Muscle layer of colon (tissue), 2 donors: ENCODE measurements at regions not wholly inside any gene's neighbourhood (a gene's known extent, or its start where the extent isn't known, plus 50 kb on each side); places are given as distances from the start of the nearest gene placed in this dataset.
"Not testable (repeated sequence)": the region's sequence is repeated elsewhere in the genome, so short reads cannot be mapped to it uniquely, and the experiment has no call there.

ENCODE experiments used
- H3K27ac ChIP-seq: one replicate; pipeline ENCODE4 v1.7.0; 2013; ENCODE audit warnings: low read depth, mild to moderate bottlenecking, low read length, moderate library complexity
- H3K27me3 ChIP-seq, 2 donors: one replicate each; pipeline ENCODE4 v1.7.0; 2013; ENCODE audit warnings: low read length in 2 of 2, mild to moderate bottlenecking in 2 of 2; ENCODE audit not compliant: insufficient read depth in 2 of 2, control insufficient read depth in 1 of 2
- H3K36me3 ChIP-seq: one replicate; pipeline ENCODE4 v1.7.0; 2013; ENCODE audit warnings: mild to moderate bottlenecking, low read length; ENCODE audit not compliant: insufficient read depth
- H3K4me1 ChIP-seq: one replicate; pipeline ENCODE4 v1.7.0; 2013; ENCODE audit warnings: mild to moderate bottlenecking, low read length; ENCODE audit not compliant: insufficient read depth
- H3K4me3 ChIP-seq, 2 donors: one replicate each; pipeline ENCODE4 v1.7.0; 2013; ENCODE audit warnings: low read length in 2 of 2, low read depth in 1 of 2, mild to moderate bottlenecking in 1 of 2, moderate library complexity in 1 of 2
- H3K9ac ChIP-seq: one replicate; pipeline ENCODE4 v1.7.0; 2013; ENCODE audit warnings: low read length
- H3K9me3 ChIP-seq: one replicate; pipeline ENCODE4 v1.7.0; 2013; ENCODE audit warnings: mild to moderate bottlenecking, low read length
- donor health status: abdominal sarcoma.
- donor health status: Adenocarcinoma of cecum.

DNA sequence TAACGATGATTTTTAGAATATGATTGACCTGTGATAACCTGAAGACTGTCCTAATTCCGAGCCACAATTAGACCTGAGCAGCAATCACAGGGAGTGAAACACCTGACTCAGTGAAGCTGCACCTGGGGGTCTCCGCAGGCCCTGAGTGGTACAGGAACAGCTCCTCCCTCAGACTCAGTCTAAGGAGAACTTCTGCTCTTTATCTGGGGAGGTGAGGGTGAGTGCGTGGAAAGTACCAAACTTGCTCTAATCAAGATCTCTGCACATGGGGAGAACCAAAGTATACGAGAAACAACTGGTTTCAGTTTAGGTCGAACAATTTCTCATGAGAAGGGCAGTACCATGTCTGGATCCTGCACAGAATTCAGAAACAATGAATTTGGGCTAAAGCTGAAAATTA lies 555.3 kb downstream of the TMEM121 start:
- not testable (repeated sequence) for H3K27ac ChIP-seq, H3K9ac ChIP-seq, H3K36me3 ChIP-seq, H3K4me3 ChIP-seq, H3K27me3 ChIP-seq, H3K4me1 ChIP-seq, H3K9me3 ChIP-seq

DNA sequence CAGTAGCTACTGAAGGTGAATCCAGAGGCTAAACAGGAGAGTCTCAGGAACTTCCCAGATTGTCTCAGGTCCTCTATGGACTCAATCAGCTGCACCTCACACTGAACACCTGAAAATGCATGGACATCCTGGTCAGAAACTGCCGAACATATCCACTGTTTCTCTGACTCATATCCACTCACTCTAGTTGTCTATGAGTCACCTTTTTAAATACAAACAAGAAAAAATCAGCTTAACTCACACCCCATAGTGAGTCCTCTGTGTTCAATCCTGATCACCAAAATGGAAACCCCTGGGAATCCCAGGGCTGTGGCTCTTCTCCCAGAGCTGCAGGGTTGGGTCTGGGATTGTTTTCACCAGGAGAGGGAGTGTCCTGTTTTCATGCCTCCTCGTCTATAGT lies 556.7 kb downstream of the TMEM121 start:
- Histone ChIP-seq H3K4me3 (no peak overlapping the region), H3K36me3 (no peaks in the 10 kb centered on the region)

DNA sequence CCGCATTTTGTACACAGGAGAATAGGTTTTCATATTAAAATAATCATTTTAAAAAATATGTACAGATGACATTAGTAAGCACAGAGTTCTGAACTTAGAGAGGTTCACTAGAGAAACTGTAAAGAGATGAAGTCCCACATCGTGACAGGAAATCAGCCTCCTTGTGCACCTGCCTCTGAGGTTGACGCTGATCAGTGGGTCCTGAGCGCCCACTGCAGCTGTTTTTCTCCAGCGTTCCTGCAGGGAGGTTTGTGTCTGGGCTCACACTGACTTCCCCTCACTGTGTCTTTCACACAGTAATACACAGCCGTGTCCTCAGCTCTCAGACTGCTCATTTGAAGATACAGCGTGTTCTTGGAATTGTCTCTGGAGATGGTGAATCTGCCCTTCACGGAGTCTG lies 561.5 kb downstream of the TMEM121 start:
- Histone ChIP-seq H3K27me3 (no peaks in the 10 kb centered on the region), H3K9me3 (no peaks in the 10 kb centered on the region), H3K4me3 (no peak overlapping the region), H3K9ac (no peak overlapping the region), H3K4me1 (no peaks in the 10 kb centered on the region), H3K27ac (no peak overlapping the region), H3K36me3 (no peaks in the 10 kb centered on the region)

More for the DNA sequence above, 556.7 kb downstream of the TMEM121 start:
- Histone ChIP-seq H3K27ac (no peak overlapping the region), H3K4me1 (no peaks in the 10 kb centered on the region), H3K27me3 (no peaks in the 10 kb centered on the region), H3K9ac (no peak overlapping the region), H3K9me3 (no peaks in the 10 kb centered on the region)

DNA sequence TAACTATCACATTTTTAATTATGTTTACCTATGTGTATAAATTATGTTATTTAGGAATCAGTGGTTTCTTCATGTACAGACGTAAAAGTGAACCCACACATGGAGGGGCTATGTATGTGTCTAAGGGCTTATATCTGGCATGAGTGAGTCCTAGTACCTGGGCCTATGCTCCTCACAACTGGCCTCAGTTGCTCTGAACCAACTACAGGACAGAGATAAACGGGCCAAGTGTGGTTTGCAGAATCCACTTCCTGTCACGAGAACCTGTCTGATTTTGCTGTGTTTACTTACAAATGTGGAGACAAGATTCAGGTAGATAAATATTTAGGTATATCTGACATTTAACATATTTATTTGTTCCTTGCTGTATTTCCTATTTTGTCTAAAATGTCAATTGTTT lies 562.5 kb downstream of the TMEM121 start:
- not testable (repeated sequence) for H3K27me3 ChIP-seq

DNA sequence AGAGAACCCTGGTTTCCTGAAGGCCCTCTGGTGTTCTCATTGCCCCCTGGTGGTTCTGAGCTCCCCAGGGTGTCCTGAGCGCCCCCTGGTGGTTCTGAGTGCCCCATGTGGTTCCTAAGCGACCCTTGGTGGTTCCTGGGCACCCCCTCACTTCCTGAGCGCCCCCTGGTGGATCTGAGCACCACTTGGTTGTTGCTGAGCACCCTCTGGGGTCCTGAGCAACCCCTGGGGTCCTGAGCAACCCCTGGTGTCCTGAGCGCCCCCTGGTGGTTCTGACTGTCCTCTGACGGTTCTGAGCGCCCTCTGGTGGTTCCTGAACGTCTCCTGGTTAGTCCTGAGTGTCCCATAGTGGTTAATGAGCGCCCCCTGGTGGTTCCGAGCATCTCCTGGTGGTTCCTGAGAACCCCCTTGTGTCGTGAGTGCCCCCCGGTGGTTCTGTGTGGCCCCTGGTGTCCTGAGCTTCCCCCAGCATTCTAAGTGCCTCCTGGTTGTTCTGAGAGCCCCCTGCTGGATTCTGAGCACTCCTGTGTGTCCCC lies 568.3 kb downstream of the TMEM121 start:
- Histone ChIP-seq H3K36me3 (no peaks in the 10 kb centered on the region), H3K4me1 (no peaks in the 10 kb centered on the region), H3K9me3 (no peaks in the 10 kb centered on the region), H3K9ac (no peak overlapping the region), H3K4me3 (no peak overlapping the region), H3K27ac (no peak overlapping the region), H3K27me3 (no peaks in the 10 kb centered on the region)

More for the DNA sequence above, 562.5 kb downstream of the TMEM121 start:
- H3K9me3 ChIP-seq, H3K4me3 ChIP-seq, H3K36me3 ChIP-seq, H3K27ac ChIP-seq, H3K9ac ChIP-seq, H3K4me1 ChIP-seq: not testable (repeated sequence)

DNA sequence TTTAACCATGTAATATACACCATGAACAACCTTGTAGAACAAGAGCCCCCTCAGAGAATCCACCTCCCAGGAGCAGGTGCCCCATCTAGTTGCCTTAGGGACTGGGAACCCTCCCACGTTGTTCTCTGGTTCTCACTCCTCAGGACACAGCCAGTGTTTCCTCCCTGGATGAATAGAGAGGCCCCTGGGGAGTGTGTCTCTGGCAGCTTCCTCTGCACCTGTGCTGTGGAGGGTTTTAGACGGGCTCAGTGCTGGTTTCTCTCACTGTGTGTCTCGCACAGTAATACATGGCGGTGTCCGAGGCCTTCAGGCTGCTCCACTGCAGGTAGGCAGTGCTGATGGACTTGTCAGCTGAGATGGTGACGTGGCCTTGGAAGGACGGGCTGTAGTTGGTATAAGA lies 581.3 kb downstream of the TMEM121 start:
- no peaks in the 10 kb centered on the region for H3K27me3 ChIP-seq
- H3K27ac ChIP-seq, result no peak overlapping the region
- H3K4me3 ChIP-seq, result no peak overlapping the region
- H3K4me1 ChIP-seq, result no peaks in the 10 kb centered on the region
- no peak overlapping the region for H3K9ac ChIP-seq
- no peaks in the 10 kb centered on the region for H3K9me3 ChIP-seq
- H3K36me3 ChIP-seq, result no peaks in the 10 kb centered on the region

DNA sequence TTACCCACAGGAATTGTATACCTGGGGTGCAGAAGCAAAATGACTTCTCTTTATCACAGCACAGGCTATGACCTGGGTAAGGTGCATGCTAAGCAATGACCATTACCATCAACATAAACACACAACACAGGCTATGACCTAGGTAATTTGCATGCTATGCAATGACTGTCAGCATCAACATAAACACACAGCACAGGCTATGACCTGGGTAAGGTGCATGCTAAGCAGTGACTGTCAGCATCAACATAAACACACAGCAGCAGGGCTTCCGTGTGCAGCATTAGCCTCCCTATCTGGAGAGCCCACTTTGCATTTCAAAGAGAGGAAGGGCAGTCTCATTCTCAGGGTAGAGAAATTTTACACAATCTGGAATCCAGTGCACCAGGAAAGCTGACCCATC lies 583.0 kb downstream of the TMEM121 start:
- no peak overlapping the region for H3K27ac ChIP-seq
- no peak overlapping the region for H3K9ac ChIP-seq
- H3K27me3 ChIP-seq, result no peaks in the 10 kb centered on the region
- H3K9me3 ChIP-seq, result no peaks in the 10 kb centered on the region
- no peaks in the 10 kb centered on the region for H3K4me1 ChIP-seq
- no peaks in the 10 kb centered on the region for H3K36me3 ChIP-seq
- H3K4me3 ChIP-seq, result no peak overlapping the region

DNA sequence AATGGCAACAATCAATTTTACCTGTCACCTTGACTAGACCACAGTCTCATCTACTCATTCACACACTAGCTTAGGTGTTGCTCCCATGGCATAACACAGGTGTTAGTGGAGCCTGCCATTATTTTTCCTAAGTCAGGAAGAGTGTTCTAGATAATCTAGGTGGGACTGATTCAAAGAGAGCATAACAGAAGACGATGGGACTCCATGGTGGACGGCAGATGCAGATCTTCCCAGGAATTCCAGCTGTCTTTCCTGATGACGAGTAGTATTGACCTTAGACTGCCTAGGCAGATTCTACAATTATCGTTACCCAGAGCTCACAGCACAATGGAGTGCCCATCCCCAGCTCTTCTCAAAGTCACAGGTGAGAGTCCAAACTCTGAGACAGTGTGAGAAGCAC lies 589.0 kb downstream of the TMEM121 start:
- H3K4me1 ChIP-seq, result no peaks in the 10 kb centered on the region
- no peak overlapping the region for H3K9ac ChIP-seq
- no peaks in the 10 kb centered on the region for H3K36me3 ChIP-seq
- H3K9me3 ChIP-seq, result no peaks in the 10 kb centered on the region
- H3K4me3 ChIP-seq, result no peak overlapping the region
- H3K27me3 ChIP-seq, result peaks cover 0 to 10% of the 10 kb centered on the region in 2 donors
- no peak overlapping the region for H3K27ac ChIP-seq

DNA sequence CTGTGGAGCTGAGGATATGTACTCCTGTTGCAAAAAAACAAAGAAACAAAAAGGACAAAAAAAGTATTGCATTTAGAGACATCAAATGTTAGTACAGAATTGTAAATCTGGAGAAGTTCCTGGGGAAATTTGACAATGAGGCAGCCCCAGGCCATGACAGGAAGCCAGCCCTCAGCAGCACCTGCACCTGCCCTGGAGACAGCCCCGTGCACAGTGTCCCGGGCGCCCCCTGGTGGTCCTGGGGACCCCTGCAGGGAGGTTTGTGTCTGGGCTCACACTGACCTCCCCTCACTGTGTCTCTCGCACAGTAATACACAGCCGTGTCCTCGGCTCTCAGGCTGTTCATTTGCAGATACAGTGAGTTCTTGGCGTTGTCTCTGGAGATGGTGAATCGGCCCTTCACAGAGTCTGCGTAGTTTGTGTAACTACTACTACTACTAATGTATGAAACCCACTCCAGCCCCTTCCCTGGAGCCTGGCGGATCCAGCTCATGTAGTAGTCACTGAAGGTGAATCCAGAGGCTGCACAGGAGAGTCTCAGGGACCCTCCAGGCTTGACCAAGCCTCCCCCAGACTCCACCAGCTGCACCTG lies 590.1 kb downstream of the TMEM121 start:
- not testable (repeated sequence) for H3K9me3 ChIP-seq, H3K27ac ChIP-seq, H3K4me3 ChIP-seq, H3K36me3 ChIP-seq, H3K4me1 ChIP-seq, H3K27me3 ChIP-seq, H3K9ac ChIP-seq

DNA sequence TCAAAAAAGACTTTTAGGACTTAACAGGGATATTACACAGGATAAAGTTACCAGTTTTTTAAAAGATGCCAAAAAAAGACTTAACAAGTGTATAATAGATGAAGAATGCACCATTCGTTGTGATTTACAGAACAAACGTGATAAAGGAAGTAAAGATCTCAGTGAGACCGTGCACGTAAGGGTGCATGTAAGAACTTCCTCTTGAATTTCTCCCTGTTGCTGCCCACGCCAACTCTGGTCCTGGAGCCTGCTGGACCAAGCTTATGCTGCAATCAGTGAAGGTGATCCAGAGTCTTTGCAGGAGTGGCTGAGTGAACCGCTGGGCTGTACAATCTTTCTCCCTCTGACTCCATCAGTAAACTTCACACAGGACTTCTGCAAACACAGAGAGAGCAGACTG lies 593.7 kb downstream of the TMEM121 start:
- no peak overlapping the region for H3K9ac ChIP-seq
- no peaks in the 10 kb centered on the region for H3K4me1 ChIP-seq
- H3K4me3 ChIP-seq, result no peak overlapping the region
- H3K36me3 ChIP-seq, result no peaks in the 10 kb centered on the region
- H3K27ac ChIP-seq, result no peak overlapping the region
- H3K27me3 ChIP-seq, result peaks cover 0 to 10% of the 10 kb centered on the region in 2 donors
- no peaks in the 10 kb centered on the region for H3K9me3 ChIP-seq

DNA sequence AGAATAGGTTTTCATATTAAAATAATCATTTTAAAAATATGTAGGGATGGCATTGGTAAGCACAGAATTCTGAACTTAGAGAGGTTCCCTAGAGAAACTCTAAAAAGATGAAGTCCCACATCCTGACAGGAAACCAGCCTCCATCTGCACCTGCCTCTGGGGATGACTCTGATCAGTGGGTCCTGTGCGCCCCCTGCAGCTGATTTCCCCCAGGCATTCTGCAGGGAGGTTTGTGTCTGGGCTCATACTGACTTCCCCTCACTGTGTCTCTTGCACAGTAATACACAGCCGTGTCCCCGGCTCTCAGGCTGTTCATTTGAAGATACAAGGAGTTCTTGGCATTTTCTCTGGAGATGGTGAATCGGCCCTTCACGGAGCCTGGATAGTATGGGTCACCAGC lies 602.9 kb downstream of the TMEM121 start:
- Histone ChIP-seq H3K9me3 (no peaks in the 10 kb centered on the region), H3K9ac (no peak overlapping the region), H3K27me3 (no peaks in the 10 kb centered on the region), H3K4me3 (no peak overlapping the region), H3K27ac (no peak overlapping the region), H3K36me3 (no peaks in the 10 kb centered on the region), H3K4me1 (no peaks in the 10 kb centered on the region)

DNA sequence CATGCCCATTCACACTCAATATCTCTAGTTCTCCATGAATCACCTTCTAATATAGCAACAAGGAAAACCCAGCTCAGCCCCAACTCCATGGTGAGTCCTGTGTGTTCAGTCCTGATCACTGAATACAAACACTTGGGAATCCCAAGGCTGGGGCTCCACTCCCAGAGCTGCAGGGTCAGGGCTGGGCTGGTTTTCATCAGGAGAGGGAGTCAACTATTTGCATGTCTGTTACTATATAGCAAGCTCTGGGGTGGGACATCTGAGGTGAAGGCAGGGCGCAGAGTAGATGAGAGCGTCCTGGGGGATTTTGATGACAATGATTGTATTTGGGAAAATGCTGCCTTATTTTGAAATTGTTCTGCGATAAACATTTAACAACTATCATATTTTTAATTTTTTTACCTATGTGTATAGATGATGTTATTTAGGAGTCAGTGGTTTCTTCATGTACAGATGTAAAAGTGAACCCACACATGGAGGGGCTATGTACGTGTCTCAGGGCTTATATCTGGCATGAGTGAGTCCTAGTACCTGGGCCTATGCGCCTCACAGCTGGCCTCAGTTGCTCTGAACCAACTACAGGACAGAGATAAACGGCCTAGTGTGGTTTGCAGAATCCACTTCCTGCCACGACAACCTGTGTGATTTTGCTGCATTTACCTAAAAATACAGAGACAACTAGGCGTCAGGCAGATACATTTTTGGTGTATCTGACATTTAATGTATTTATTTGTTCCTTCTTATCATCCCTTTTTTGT lies 603.7 kb downstream of the TMEM121 start:
- H3K27me3 ChIP-seq, H3K4me1 ChIP-seq, H3K4me3 ChIP-seq, H3K9me3 ChIP-seq, H3K27ac ChIP-seq, H3K9ac ChIP-seq, H3K36me3 ChIP-seq: not testable (repeated sequence)
